ENCODE measurements at regions not wholly inside any gene's neighbourhood (a gene's known extent, or its start where the extent isn't known, plus 50 kb on each side); places are given as distances from the start of the nearest gene placed in this dataset.

DNA sequence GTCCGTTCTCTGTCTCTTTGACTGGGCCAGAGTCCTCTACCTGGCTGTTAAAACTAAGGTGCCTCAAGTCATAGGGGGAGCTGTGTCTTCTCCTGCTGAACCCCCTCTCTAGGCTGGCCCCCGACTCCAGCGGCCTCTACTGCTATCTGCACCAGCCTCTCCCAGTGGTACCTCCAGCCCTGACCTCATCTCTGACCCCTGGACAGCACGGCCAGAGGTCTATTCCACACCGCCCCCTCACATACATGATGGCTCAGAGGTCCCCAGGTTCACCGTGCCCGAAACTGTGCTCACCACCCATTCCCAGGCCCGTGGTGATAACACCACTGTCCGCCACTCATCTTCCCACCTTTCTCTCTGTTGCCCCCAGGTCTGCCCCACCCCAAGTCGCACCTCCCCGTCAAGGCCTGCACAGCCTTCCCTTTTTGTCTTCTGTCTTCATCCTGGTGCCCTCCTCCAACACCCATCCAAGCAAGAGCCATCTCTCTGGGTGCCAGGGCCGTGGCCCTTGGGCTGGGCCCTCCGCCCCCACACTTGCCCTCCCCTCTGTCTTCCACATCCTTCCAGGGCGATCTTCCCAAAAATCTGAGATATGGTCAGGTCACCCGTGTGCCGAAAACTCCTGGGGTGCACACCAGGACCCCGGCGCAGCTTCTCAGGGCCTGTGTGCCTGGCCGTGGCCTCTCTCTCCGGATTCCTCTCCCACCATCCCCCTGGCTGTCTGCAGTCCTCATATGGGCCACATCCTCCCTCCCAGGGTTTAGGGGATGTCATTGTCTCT lies 134.4 kb upstream of the ID2 start:
- Histone ChIP-seq H3K9ac (ENCODE audit: low read depth, low read length, poor library complexity, severe bottlenecking) (peak overlapping the region; percentile 78), H3K79me2 (ENCODE audit: insufficient read depth, low read length) (no peaks in the 10 kb centered on the region), H3K27me3 (ENCODE audit: insufficient read depth, low read length, poor library complexity, severe bottlenecking) (no peaks in the 10 kb centered on the region), H3K9me2 (replicated peaks; ENCODE audit: low read depth, low read length) (no peaks in the 10 kb centered on the region), H4K20me1 (ENCODE audit: insufficient read depth, low read length, poor library complexity, severe bottlenecking) (no peaks in the 10 kb centered on the region), H3K4me1 (ENCODE audit: insufficient read depth, low read length, poor library complexity, severe bottlenecking) (peaks cover 65% of the 10 kb centered on the region), H3K9me3 (ENCODE audit: insufficient read depth, low read depth, low read length) (no peaks in the 10 kb centered on the region), H2AFZ (ENCODE audit: low read length) (no peak overlapping the region), H3K36me3 (ENCODE audit: insufficient read depth, low read length) (no peaks in the 10 kb centered on the region), H3F3A (ENCODE audit: low read depth) (peaks cover 10% of the 10 kb centered on the region), H3K4me3 (ENCODE audit: low read length, poor library complexity, severe bottlenecking) (no peak overlapping the region), H3K4me2 (ENCODE audit: low read depth, low read length, poor library complexity, severe bottlenecking) (no peak overlapping the region)
- TF ChIP-seq, protein P1, sequence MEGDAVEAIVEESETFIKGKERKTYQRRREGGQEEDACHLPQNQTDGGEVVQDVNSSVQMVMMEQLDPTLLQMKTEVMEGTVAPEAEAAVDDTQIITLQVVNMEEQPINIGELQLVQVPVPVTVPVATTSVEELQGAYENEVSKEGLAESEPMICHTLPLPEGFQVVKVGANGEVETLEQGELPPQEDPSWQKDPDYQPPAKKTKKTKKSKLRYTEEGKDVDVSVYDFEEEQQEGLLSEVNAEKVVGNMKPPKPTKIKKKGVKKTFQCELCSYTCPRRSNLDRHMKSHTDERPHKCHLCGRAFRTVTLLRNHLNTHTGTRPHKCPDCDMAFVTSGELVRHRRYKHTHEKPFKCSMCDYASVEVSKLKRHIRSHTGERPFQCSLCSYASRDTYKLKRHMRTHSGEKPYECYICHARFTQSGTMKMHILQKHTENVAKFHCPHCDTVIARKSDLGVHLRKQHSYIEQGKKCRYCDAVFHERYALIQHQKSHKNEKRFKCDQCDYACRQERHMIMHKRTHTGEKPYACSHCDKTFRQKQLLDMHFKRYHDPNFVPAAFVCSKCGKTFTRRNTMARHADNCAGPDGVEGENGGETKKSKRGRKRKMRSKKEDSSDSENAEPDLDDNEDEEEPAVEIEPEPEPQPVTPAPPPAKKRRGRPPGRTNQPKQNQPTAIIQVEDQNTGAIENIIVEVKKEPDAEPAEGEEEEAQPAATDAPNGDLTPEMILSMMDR (conservative IDR thresholded peaks at IDR 0.05; ENCODE audit: low read length), result no peak
- TF ChIP-seq EZH2phosphoT487 (IDR thresholded peaks at IDR 0.05; ENCODE audit: borderline replicate concordance), result no peak

DNA sequence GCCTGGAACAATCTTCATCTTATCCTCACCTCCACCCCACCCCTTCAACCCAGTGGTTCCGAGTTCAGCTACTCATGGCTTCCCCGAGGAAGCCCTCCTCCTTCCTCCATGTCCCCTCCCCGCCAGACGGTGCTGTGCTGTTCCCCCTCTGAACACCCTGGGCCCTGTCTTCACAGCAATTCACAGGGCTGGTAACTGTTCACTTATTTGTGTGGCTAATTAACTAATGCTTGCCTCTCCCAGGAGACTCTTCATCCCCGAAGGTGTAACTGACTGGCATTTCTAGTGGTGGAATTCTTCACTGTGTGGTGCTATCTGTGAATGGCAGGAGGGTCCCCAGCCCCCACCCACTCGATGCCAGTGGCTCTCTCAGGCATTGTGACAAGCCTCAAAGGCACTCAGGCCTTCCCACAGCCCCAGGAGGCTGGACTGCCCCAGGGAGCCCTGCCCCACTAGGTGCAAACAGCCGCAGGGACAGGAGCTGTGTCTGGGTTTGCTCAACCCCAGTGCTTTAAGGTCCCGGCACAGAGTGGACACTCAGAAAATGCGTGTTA lies 133.7 kb upstream of the ID2 start:
- H3K4me3 ChIP-seq (ENCODE audit: low read length, poor library complexity, severe bottlenecking), result no peak overlapping the region
- H3K36me3 ChIP-seq (ENCODE audit: insufficient read depth, low read length), result no peaks in the 10 kb centered on the region

DNA sequence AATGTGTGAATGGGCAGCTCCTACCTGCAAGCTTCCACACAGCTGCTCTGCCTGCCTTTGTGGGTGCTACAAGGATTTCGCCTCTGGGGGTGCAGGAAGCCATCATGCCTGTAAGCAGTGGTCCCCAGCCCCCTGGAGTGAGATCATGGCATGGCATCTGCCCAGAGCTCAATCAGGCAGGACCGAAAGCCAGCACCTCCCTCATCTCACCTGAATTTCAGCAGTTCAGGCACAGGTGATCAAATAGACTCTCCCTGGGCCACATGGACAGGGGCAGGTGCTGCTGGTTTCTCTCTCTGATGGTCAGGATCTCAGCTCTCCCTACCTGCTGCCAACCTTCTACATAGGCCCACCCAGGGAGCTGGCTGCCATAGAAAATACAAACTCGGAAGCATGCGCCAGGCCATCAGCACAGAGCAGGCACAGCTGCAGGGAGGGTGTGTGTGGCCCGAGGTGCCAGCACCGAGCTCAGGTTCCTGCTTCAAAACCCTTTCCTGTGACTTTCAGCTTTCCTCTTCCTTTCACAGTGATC lies 133.2 kb upstream of the ID2 start:
- no peak overlapping the region for H3K4me2 ChIP-seq (ENCODE audit: low read depth, low read length, poor library complexity, severe bottlenecking)
- no peaks in the 10 kb centered on the region for H3K36me3 ChIP-seq (ENCODE audit: insufficient read depth, low read length)
- H3K4me1 ChIP-seq (ENCODE audit: insufficient read depth, low read length, poor library complexity, severe bottlenecking), result peaks cover 56% of the 10 kb centered on the region
- H3K4me3 ChIP-seq (ENCODE audit: low read length, poor library complexity, severe bottlenecking), result no peak overlapping the region
- peak overlapping the region; percentile 52 for H3K9ac ChIP-seq (ENCODE audit: low read depth, low read length, poor library complexity, severe bottlenecking)
- H3F3A ChIP-seq (ENCODE audit: low read depth), result no peaks in the 10 kb centered on the region; the same call in 1 of the 2 replicates
- no peaks in the 10 kb centered on the region for H3K79me2 ChIP-seq (ENCODE audit: insufficient read depth, low read length)
- no peaks in the 10 kb centered on the region for H3K9me3 ChIP-seq (ENCODE audit: insufficient read depth, low read depth, low read length)
- TF ChIP-seq EZH2phosphoT487 (IDR thresholded peaks at IDR 0.05; ENCODE audit: borderline replicate concordance), result no peak
- TF ChIP-seq, protein P1 (conservative IDR thresholded peaks at IDR 0.05; ENCODE audit: low read length), result peak; percentile 46
- H4K20me1 ChIP-seq (ENCODE audit: insufficient read depth, low read length, poor library complexity, severe bottlenecking), result no peaks in the 10 kb centered on the region
- H2AFZ ChIP-seq (ENCODE audit: low read length), result no peak overlapping the region
- no peaks in the 10 kb centered on the region for H3K27me3 ChIP-seq (ENCODE audit: insufficient read depth, low read length, poor library complexity, severe bottlenecking)
- H3K9me2 ChIP-seq (replicated peaks; ENCODE audit: low read depth, low read length), result no peaks in the 10 kb centered on the region

More for the DNA sequence above, 133.7 kb upstream of the ID2 start:
- no peaks in the 10 kb centered on the region for H3K27me3 ChIP-seq (ENCODE audit: insufficient read depth, low read length, poor library complexity, severe bottlenecking)
- H3K9ac ChIP-seq (ENCODE audit: low read depth, low read length, poor library complexity, severe bottlenecking), result peak overlapping the region; percentile 52
- no peak overlapping the region for H2AFZ ChIP-seq (ENCODE audit: low read length)
- H3K9me2 ChIP-seq (replicated peaks; ENCODE audit: low read depth, low read length), result no peaks in the 10 kb centered on the region
- no peaks in the 10 kb centered on the region for H3K79me2 ChIP-seq (ENCODE audit: insufficient read depth, low read length)
- H3F3A ChIP-seq (ENCODE audit: low read depth), result peaks cover 4% of the 10 kb centered on the region
- H3K9me3 ChIP-seq (ENCODE audit: insufficient read depth, low read depth, low read length), result no peaks in the 10 kb centered on the region
- no peaks in the 10 kb centered on the region for H4K20me1 ChIP-seq (ENCODE audit: insufficient read depth, low read length, poor library complexity, severe bottlenecking)
- H3K4me2 ChIP-seq (ENCODE audit: low read depth, low read length, poor library complexity, severe bottlenecking), result no peak overlapping the region
- peaks cover 59% of the 10 kb centered on the region for H3K4me1 ChIP-seq (ENCODE audit: insufficient read depth, low read length, poor library complexity, severe bottlenecking)
- no peak for TF ChIP-seq EZH2phosphoT487 (IDR thresholded peaks at IDR 0.05; ENCODE audit: borderline replicate concordance)
- TF ChIP-seq, protein P1 (conservative IDR thresholded peaks at IDR 0.05; ENCODE audit: low read length), result no peak

All from Loucy (cell line).